Osteoblast (primary cell): ENCODE measurements at regions not wholly inside any gene's neighbourhood (a gene's known extent, or its start where the extent isn't known, plus 50 kb on each side); places are given as distances from the start of the nearest gene placed in this dataset.

Experiments used
- DNase-seq: peaks from one replicate; pipeline ENCODE4 v3.0.0; 2011; ENCODE audit warnings: low spot score, mixed read lengths; ENCODE audit not compliant: insufficient read length; ENCODE audit errors: missing footprints
- H2AFZ ChIP-seq: 2 replicates; pipeline ENCODE4 v1.6.0; 2011; ENCODE audit warnings: mild to moderate bottlenecking, low read length
- H3K27ac ChIP-seq: 2 replicates; pipeline ENCODE4 v1.5.1; 2011; ENCODE audit warnings: mild to moderate bottlenecking, low read depth, low read length, moderate library complexity
- H3K27me3 ChIP-seq: 2 replicates; pipeline ENCODE4 v1.6.0; 2012; ENCODE audit warnings: mild to moderate bottlenecking, control low read depth, inconsistent platforms, low read length, moderate library complexity; ENCODE audit not compliant: insufficient read depth
- H3K36me3 ChIP-seq: 2 replicates; pipeline ENCODE4 v1.5.1; 2011; ENCODE audit warnings: mild to moderate bottlenecking, low read length, control low read depth, moderate library complexity; ENCODE audit not compliant: insufficient read depth
- H3K4me1 ChIP-seq: 2 replicates; pipeline ENCODE4 v1.5.1; 2011; ENCODE audit warnings: mild to moderate bottlenecking, low read length, control low read depth, moderate library complexity; ENCODE audit not compliant: insufficient read depth
- H3K4me2 ChIP-seq: 2 replicates; pipeline ENCODE4 v1.6.0; 2011; ENCODE audit warnings: mild to moderate bottlenecking, low read length; ENCODE audit not compliant: insufficient read depth
- H3K4me3 ChIP-seq: fragments of 200-600 bp; sonication (generic); 3 replicates; pipeline ENCODE4 v1.5.1; 2012; ENCODE audit warnings: mild to moderate bottlenecking, low read length, inconsistent platforms; ENCODE audit not compliant: insufficient read depth
- H3K79me2 ChIP-seq: 2 replicates; pipeline ENCODE4 v1.6.0; 2012; ENCODE audit warnings: mild to moderate bottlenecking, low read length, control low read depth, inconsistent platforms; ENCODE audit not compliant: insufficient read depth
- H3K9me3 ChIP-seq: 2 replicates; pipeline ENCODE4 v1.5.1; 2011; ENCODE audit warnings: low read depth, low read length, control low read depth
- H4K20me1 ChIP-seq: 2 replicates; pipeline ENCODE4 v1.6.0; 2012; ENCODE audit warnings: mild to moderate bottlenecking, low read length, control low read depth; ENCODE audit not compliant: insufficient read depth
- TF ChIP-seq, protein P1 (sequence below): IDR thresholded peaks from 2 replicates; pipeline ENCODE4 v1.5.1; 2011; ENCODE audit warnings: mild to moderate bottlenecking, low read depth, low read length, moderate library complexity; ENCODE audit errors: extremely low read depth

DNA sequence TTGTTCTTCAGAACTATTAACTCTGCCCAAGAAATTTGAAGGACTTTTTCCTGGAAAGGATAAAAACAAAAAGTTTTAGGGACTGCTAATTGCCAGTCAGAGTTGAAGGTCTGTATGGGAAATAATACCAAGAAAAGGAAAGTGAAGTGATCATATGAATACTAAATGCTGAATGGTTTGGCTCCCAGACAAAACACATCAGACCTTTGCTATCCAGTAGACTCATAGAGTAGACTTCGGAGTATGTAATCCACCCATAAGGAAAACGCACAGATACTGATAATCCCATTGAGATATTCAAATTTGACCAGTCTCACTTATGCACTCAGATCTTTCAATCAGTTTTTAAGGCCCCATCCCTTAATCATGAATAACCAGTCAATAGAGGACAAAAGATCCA lies 319.0 kb upstream of the PTGER4 start:
- H3K79me2 ChIP-seq, result no peaks in the 10 kb centered on the region
- DNase-seq, result no peak
- H3K9me3 ChIP-seq, result no peaks in the 10 kb centered on the region
- no peaks in the 10 kb centered on the region for H3K36me3 ChIP-seq
- H3K4me2 ChIP-seq, result no peak overlapping the region
- TF ChIP-seq, protein P1, sequence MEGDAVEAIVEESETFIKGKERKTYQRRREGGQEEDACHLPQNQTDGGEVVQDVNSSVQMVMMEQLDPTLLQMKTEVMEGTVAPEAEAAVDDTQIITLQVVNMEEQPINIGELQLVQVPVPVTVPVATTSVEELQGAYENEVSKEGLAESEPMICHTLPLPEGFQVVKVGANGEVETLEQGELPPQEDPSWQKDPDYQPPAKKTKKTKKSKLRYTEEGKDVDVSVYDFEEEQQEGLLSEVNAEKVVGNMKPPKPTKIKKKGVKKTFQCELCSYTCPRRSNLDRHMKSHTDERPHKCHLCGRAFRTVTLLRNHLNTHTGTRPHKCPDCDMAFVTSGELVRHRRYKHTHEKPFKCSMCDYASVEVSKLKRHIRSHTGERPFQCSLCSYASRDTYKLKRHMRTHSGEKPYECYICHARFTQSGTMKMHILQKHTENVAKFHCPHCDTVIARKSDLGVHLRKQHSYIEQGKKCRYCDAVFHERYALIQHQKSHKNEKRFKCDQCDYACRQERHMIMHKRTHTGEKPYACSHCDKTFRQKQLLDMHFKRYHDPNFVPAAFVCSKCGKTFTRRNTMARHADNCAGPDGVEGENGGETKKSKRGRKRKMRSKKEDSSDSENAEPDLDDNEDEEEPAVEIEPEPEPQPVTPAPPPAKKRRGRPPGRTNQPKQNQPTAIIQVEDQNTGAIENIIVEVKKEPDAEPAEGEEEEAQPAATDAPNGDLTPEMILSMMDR, result no peak
- no peaks in the 10 kb centered on the region for H4K20me1 ChIP-seq
- peak overlapping the region; percentile 15 for H2AFZ ChIP-seq
- no peak overlapping the region for H3K4me3 ChIP-seq
- no peaks in the 10 kb centered on the region for H3K4me1 ChIP-seq
- no peak overlapping the region for H3K27ac ChIP-seq
- H3K27me3 ChIP-seq, result no peaks in the 10 kb centered on the region

DNA sequence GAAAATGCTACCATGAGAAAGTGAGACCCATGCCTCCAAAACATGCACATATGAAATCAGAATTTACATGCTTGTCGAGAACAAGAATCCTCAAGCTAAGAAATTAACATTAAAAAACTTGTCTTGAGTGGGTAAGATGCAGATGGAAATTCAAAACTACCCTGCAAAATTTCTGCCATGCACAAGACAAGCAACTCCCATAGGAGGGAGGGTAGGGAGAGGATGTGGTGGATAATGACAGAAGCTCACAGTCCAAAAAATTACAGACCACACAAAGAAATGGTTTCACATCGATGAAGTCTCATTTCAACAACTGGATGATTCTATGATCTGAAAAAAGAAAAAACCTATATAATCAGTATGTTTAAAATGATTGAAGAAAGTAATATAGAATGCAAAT lies 319.9 kb upstream of the PTGER4 start:
- Histone ChIP-seq H4K20me1 (no peaks in the 10 kb centered on the region), H3K4me2 (no peak overlapping the region), H3K79me2 (no peaks in the 10 kb centered on the region), H3K4me1 (no peaks in the 10 kb centered on the region), H3K9me3 (no peaks in the 10 kb centered on the region), H3K36me3 (no peaks in the 10 kb centered on the region), H3K27me3 (no peaks in the 10 kb centered on the region), H2AFZ (no peak overlapping the region), H3K4me3 (no peak overlapping the region), H3K27ac (no peak overlapping the region)
- TF ChIP-seq, protein P1, result no peak
- no peak for DNase-seq

DNA sequence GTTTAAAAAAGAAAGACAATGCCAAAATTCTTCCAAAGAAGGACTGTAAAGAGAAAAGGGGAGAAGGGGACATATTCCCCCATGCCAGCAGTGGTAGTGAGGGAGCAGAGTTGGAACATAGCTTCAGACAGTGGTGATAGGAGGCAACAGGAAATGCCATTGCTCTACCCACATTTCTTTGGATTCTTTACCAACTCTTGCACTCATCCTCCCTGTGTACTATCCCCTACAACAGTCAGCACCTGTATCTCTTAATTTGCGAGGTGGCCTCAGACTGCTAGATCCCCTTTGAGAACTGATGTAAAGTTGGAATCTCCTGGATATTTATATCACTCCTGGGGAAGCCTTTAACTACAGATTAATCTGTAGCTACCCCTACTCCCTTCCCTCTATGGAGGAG lies 320.6 kb upstream of the PTGER4 start:
- Histone ChIP-seq H3K79me2 (no peaks in the 10 kb centered on the region), H4K20me1 (no peaks in the 10 kb centered on the region), H3K27ac (no peak overlapping the region), H3K4me2 (no peak overlapping the region), H2AFZ (no peak overlapping the region), H3K9me3 (no peaks in the 10 kb centered on the region), H3K36me3 (no peaks in the 10 kb centered on the region), H3K4me3 (no peak overlapping the region), H3K4me1 (no peaks in the 10 kb centered on the region), H3K27me3 (no peaks in the 10 kb centered on the region)
- no peak for DNase-seq
- TF ChIP-seq, protein P1, result no peak

DNA sequence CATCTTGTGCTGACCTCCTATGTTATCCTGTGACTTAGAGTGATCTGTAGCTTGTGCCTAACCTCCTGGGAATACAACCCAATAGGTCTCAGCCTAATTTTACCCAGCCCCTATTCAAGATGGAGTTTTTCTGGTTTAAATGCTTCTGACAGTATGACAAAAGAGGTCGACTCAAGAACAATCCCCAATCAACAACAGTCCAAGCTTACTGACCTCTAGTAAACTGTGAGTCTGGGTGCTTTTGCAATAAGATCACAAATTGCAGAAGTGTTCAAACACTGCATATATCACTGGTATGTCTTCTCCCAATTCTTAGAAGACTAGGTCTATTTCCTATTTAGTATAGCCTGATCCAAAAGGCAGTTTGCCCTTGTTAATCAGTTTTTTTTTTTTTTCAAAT lies 323.5 kb upstream of the PTGER4 start:
- H3K4me3 ChIP-seq, result no peak overlapping the region
- no peak overlapping the region for H3K4me2 ChIP-seq
- no peaks in the 10 kb centered on the region for H3K79me2 ChIP-seq
- H2AFZ ChIP-seq, result no peak overlapping the region
- H3K27ac ChIP-seq, result no peak overlapping the region
- DNase-seq, result peak; percentile 27
- H3K36me3 ChIP-seq, result no peaks in the 10 kb centered on the region
- no peaks in the 10 kb centered on the region for H3K27me3 ChIP-seq
- no peaks in the 10 kb centered on the region for H3K9me3 ChIP-seq
- TF ChIP-seq, protein P1, result no peak
- H4K20me1 ChIP-seq, result no peaks in the 10 kb centered on the region
- H3K4me1 ChIP-seq, result no peaks in the 10 kb centered on the region
